SK-N-SH treated with all-trans-retinoic acid at 6 μM for 48 hours (cell line): ENCODE measurements at regions not wholly inside any gene's neighbourhood (a gene's known extent, or its start where the extent isn't known, plus 50 kb on each side); places are given as distances from the start of the nearest gene placed in this dataset.

Experiments used
- ATAC-seq: fragments of 200-7000 bp; cut with Tn5 transposase; 3 replicates; pipeline ENCODE4 v1.9.1; 2020; ENCODE audit warnings: mild to moderate bottlenecking, moderate library complexity
- ARNTL ChIP-seq: fragments of 450-650 bp; formaldehyde crosslinking; IDR thresholded peaks from 2 replicates; pipeline ENCODE4 v1.5.0; 2020; ENCODE audit warnings: low read depth, mild to moderate bottlenecking, moderate library complexity, borderline replicate concordance
- BACH2 ChIP-seq: fragments of 250-450 bp; sonication (Bioruptor Pico); IDR thresholded peaks from 2 replicates; pipeline ENCODE4 v1.9.0; 2021; ENCODE audit warnings: mild to moderate bottlenecking, borderline replicate concordance
- CREB5 ChIP-seq: fragments of 250-450 bp; sonication (Bioruptor Pico); IDR thresholded peaks from 2 replicates; pipeline ENCODE4 v1.5.1; 2020; ENCODE audit warnings: low read depth, mild to moderate bottlenecking, moderate library complexity
- CSDC2 ChIP-seq: fragments of 250-450 bp; sonication (Bioruptor Pico); IDR thresholded peaks from 2 replicates; pipeline ENCODE4 v1.5.0; 2020; ENCODE audit warnings: mild to moderate bottlenecking, moderate library complexity
- CSRNP3 ChIP-seq: fragments of 250-450 bp; sonication (Bioruptor Pico); IDR thresholded peaks from 2 replicates; pipeline ENCODE4 v1.5.1; 2021; ENCODE audit warnings: mild to moderate bottlenecking, moderate library complexity
- ESRRG ChIP-seq: fragments of 250-450 bp; sonication (Bioruptor Pico); IDR thresholded peaks from 2 replicates; pipeline ENCODE4 v1.6.1; 2021; ENCODE audit warnings: mild to moderate bottlenecking
- GLIS3 ChIP-seq: fragments of 250-450 bp; sonication (Bioruptor Pico); IDR thresholded peaks from 2 replicates; pipeline ENCODE4 v1.5.0; 2020; ENCODE audit warnings: mild to moderate bottlenecking, moderate library complexity
- ISL1 ChIP-seq: fragments of 250-450 bp; sonication (Bioruptor Pico); IDR thresholded peaks from 2 replicates; pipeline ENCODE4 v2.1.2; 2022; ENCODE audit warnings: mild to moderate bottlenecking, moderate library complexity
- OSR1 ChIP-seq: fragments of 250-450 bp; sonication (Bioruptor Pico); IDR thresholded peaks from 2 replicates; pipeline ENCODE4 v1.8.0; 2022; ENCODE audit warnings: moderate library complexity, mild to moderate bottlenecking, inconsistent platforms
- POU6F1 ChIP-seq: fragments of 250-450 bp; sonication (Bioruptor Pico); IDR thresholded peaks from 2 replicates; pipeline ENCODE4 v1.8.0; 2021; ENCODE audit warnings: low read depth, mild to moderate bottlenecking, moderate library complexity, borderline replicate concordance
- PPARA ChIP-seq: fragments of 250-450 bp; sonication (Bioruptor Pico); IDR thresholded peaks from 2 replicates; pipeline ENCODE4 v1.5.0; 2020; ENCODE audit warnings: mild to moderate bottlenecking, borderline replicate concordance
- RARB ChIP-seq: fragments of 250-450 bp; sonication (Bioruptor Pico); IDR thresholded peaks from 2 replicates; pipeline ENCODE4 v1.8.0; 2021; ENCODE audit warnings: mild to moderate bottlenecking, moderate library complexity
- SNAI2 ChIP-seq: fragments of 250-450 bp; sonication (Bioruptor Pico); IDR thresholded peaks from 2 replicates; pipeline ENCODE4 v1.5.0; 2020; ENCODE audit warnings: mild to moderate bottlenecking, moderate library complexity
- TCF4 ChIP-seq: fragments of 250-450 bp; sonication (Bioruptor Pico); IDR thresholded peaks from 2 replicates; pipeline ENCODE4 v1.8.0; 2021; ENCODE audit warnings: mild to moderate bottlenecking, moderate library complexity, borderline replicate concordance
- TOX ChIP-seq: fragments of 250-450 bp; sonication (Bioruptor Pico); IDR thresholded peaks from 2 replicates; pipeline ENCODE4 v1.8.0; 2021; ENCODE audit warnings: mild to moderate bottlenecking, moderate library complexity, borderline replicate concordance
- TSHZ2 ChIP-seq: fragments of 250-450 bp; sonication (Bioruptor Pico); IDR thresholded peaks from 2 replicates; pipeline ENCODE4 v1.5.0; 2020; ENCODE audit warnings: mild to moderate bottlenecking, moderate library complexity
- ZC3H10 ChIP-seq: fragments of 250-450 bp; sonication (Bioruptor Pico); IDR thresholded peaks from 2 replicates; pipeline ENCODE4 v1.5.1; 2021; ENCODE audit warnings: mild to moderate bottlenecking, moderate library complexity
- ZFP3 ChIP-seq: fragments of 250-450 bp; sonication (Bioruptor Pico); IDR thresholded peaks from 2 replicates; pipeline ENCODE4 v1.5.0; 2020; ENCODE audit warnings: mild to moderate bottlenecking, moderate library complexity
- ZNF565 ChIP-seq: fragments of 450-650 bp; formaldehyde crosslinking; conservative IDR thresholded peaks from 2 replicates; pipeline ENCODE4 v1.5.0; 2020; ENCODE audit warnings: low read depth, mild to moderate bottlenecking, moderate library complexity
- ZNF70 ChIP-seq: fragments of 450-650 bp; formaldehyde crosslinking; IDR thresholded peaks from 2 replicates; pipeline ENCODE4 v1.5.0; 2020; ENCODE audit warnings: mild to moderate bottlenecking, moderate library complexity
- ZNF8 ChIP-seq: fragments of 450-650 bp; formaldehyde crosslinking; IDR thresholded peaks from 2 replicates; pipeline ENCODE4 v1.5.0; 2020; ENCODE audit warnings: mild to moderate bottlenecking, moderate library complexity
- TF ChIP-seq, protein P1 (sequence below): fragments of 250-450 bp; sonication (Bioruptor Pico); IDR thresholded peaks from 2 replicates; pipeline ENCODE4 v1.8.0; 2020; ENCODE audit warnings: mild to moderate bottlenecking, moderate library complexity, borderline replicate concordance

DNA sequence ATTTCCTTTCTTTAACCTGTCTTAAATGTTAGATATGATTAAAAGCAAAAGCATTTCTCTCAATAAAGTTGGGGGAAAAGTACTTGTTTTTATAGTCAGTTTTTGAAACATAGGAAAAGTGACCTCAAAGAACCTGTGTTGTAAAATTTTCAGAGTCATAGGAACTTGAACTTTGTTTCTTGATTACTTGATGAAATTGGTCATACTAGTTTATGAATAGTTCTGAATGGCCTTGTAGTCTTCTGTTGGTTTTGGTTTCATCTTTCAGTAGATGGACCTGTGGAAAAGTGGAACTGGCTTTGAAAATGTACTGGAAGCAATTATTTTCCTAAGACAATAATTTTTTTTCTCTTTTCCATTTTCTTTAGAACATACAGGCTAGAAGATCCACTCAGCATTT is 222.2 kb upstream of the NUDT6 start:
- TF ChIP-seq CSDC2 (CRISPR knock-in tag), result no peak
- no peak for TF ChIP-seq PPARA
- TF ChIP-seq ZNF70 (CRISPR knock-in tag), result no peak
- no peak for TF ChIP-seq TCF4 (CRISPR knock-in tag)
- TF ChIP-seq ZNF565, result no peak
- no peak for TF ChIP-seq TSHZ2 (CRISPR knock-in tag)
- TF ChIP-seq ARNTL, result no peak
- no peak for TF ChIP-seq BACH2 (CRISPR knock-in tag)
- TF ChIP-seq ESRRG (CRISPR knock-in tag), result no peak
- no peak for TF ChIP-seq CSRNP3 (CRISPR knock-in tag)
- no peak for TF ChIP-seq ZNF8 (CRISPR knock-in tag)
- ATAC-seq, result no peak

- no peak for TF ChIP-seq TCF4 (CRISPR knock-in tag)
- no peak for TF ChIP-seq BACH2 (CRISPR knock-in tag)
- no peak for TF ChIP-seq ZFP3 (CRISPR knock-in tag)
- TF ChIP-seq CREB5, result no peak
- TF ChIP-seq ARNTL, result no peak
- no peak for TF ChIP-seq GLIS3 (CRISPR knock-in tag)
- no peak for TF ChIP-seq PPARA
- TF ChIP-seq POU6F1, result no peak
- TF ChIP-seq ISL1, result no peak
- TF ChIP-seq RARB (CRISPR knock-in tag), result no peak
- TF ChIP-seq CSRNP3 (CRISPR knock-in tag), result no peak
- TF ChIP-seq ZC3H10 (CRISPR knock-in tag), result no peak
- TF ChIP-seq SNAI2 (CRISPR knock-in tag), result no peak
- TF ChIP-seq, protein P1, sequence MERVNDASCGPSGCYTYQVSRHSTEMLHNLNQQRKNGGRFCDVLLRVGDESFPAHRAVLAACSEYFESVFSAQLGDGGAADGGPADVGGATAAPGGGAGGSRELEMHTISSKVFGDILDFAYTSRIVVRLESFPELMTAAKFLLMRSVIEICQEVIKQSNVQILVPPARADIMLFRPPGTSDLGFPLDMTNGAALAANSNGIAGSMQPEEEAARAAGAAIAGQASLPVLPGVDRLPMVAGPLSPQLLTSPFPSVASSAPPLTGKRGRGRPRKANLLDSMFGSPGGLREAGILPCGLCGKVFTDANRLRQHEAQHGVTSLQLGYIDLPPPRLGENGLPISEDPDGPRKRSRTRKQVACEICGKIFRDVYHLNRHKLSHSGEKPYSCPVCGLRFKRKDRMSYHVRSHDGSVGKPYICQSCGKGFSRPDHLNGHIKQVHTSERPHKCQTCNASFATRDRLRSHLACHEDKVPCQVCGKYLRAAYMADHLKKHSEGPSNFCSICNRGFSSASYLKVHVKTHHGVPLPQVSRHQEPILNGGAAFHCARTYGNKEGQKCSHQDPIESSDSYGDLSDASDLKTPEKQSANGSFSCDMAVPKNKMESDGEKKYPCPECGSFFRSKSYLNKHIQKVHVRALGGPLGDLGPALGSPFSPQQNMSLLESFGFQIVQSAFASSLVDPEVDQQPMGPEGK (CRISPR knock-in tag), result no peak
- no peak for TF ChIP-seq CSDC2 (CRISPR knock-in tag)
- no peak for TF ChIP-seq OSR1
- no peak for TF ChIP-seq ZNF8 (CRISPR knock-in tag)
- TF ChIP-seq ZNF565, result no peak
- no peak for ATAC-seq
Observed at GRCh38 chr4:123158576-123158975, 236.2 kb upstream of the NUDT6 start.

DNA sequence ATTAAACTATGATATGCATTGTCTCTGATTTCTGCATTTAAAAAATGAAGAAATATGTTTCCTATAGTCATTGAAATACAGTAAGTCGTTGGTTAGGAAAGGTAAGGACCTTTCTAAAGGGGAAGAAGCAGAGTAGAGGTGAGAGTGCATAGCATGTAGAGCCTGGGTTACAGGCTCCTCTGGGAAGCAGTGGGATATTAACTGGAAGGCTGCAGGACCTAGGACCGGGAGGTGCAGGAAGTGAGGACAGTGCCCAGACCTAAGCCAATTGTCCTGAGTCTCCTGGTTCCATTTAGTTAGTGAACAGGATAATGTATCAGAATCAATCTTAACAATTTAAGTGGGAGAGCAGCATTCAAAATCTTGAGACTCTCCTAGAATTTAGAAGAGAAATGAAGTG is 237.1 kb upstream of the NUDT6 start:
- no peak for ATAC-seq
- no peak for TF ChIP-seq TSHZ2 (CRISPR knock-in tag)
- no peak for TF ChIP-seq TOX (CRISPR knock-in tag)
- no peak for TF ChIP-seq CREB5
- TF ChIP-seq SNAI2 (CRISPR knock-in tag), result no peak
- TF ChIP-seq BACH2 (CRISPR knock-in tag), result no peak
- no peak for TF ChIP-seq ZC3H10 (CRISPR knock-in tag)
- no peak for TF ChIP-seq ZNF565
- no peak for TF ChIP-seq CSDC2 (CRISPR knock-in tag)
